Cardiac fibroblast (primary cell): ENCODE measurements at regions not wholly inside any gene's neighbourhood (a gene's known extent, or its start where the extent isn't known, plus 50 kb on each side); places are given as distances from the start of the nearest gene placed in this dataset.
"Not testable (repeated sequence)": the region's sequence is repeated elsewhere in the genome, so short reads cannot be mapped to it uniquely, and the experiment has no call there.

Source experiments
- DNase-seq, 2 donors: peaks; one replicate each; pipeline versions ENCODE4 v3.0.0 to v3.0.0-alpha.2; 2010; ENCODE audit warnings: low read depth in 2 of 2
- H3K4me3 ChIP-seq, 2 donors: replicated peaks in 1 of 2; 1 replicate in 1 of 2; 2 replicates in 1 of 2; pipeline ENCODE4 v1.5.1; 2011; ENCODE audit warnings: low read depth in 2 of 2, low read length in 2 of 2, mild to moderate bottlenecking in 2 of 2, moderate library complexity in 1 of 2
- TF ChIP-seq, protein P1 (sequence below): IDR thresholded peaks from one replicate; pipeline ENCODE4 v1.5.1; 2011; ENCODE audit warnings: low read depth, mild to moderate bottlenecking, low read length, inconsistent platforms

DNA sequence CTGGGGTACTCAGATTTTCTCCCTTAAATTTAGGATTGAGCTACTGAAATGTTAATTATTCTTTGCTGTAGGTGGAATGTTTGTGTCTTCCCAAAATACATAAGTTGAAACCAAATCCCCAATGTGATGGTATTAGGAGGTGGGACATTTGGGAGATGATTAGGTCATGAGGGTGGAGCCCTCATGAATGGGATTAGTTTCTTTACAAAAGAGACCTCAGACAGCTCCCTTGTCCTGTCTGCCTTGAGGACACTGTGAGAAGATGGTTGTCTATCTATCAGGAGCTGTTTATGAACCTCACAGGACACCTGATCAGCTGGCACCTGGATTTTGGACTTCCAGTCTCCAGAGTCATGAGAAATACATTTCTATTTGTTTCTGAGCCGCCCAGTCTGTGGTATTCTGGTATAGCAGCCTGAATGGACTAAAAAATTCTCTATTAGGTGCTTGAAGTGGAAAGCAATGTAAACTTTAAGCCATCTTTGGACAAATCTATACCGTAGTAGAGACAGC lies 99.2 kb upstream of the UXS1 start:
- DNase-seq, result no peak
- TF ChIP-seq, protein P1, sequence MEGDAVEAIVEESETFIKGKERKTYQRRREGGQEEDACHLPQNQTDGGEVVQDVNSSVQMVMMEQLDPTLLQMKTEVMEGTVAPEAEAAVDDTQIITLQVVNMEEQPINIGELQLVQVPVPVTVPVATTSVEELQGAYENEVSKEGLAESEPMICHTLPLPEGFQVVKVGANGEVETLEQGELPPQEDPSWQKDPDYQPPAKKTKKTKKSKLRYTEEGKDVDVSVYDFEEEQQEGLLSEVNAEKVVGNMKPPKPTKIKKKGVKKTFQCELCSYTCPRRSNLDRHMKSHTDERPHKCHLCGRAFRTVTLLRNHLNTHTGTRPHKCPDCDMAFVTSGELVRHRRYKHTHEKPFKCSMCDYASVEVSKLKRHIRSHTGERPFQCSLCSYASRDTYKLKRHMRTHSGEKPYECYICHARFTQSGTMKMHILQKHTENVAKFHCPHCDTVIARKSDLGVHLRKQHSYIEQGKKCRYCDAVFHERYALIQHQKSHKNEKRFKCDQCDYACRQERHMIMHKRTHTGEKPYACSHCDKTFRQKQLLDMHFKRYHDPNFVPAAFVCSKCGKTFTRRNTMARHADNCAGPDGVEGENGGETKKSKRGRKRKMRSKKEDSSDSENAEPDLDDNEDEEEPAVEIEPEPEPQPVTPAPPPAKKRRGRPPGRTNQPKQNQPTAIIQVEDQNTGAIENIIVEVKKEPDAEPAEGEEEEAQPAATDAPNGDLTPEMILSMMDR, result no peak
- H3K4me3 ChIP-seq, result no peak overlapping the region

DNA sequence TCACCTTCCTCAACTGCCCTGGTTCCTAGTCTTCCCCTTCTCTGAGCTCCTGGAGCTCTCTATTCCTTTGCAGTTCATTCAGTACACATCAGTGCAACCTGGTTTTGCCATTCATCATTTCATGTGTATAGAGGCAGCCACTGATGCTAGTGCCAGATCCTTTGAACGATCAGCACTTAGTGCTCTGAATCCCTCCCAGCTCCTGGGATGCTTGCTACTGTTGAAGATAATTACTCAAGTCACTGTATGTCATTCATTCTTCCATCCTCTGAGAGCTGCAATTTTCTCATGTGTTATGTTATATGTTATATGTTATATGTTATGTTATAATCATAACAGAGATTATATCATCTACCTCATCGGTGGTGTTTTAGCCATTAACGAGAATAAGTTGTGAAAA lies 98.5 kb upstream of the UXS1 start:
- TF ChIP-seq, protein P1, result no peak
- H3K4me3 ChIP-seq, result no peak overlapping the region
- no peak for DNase-seq

DNA sequence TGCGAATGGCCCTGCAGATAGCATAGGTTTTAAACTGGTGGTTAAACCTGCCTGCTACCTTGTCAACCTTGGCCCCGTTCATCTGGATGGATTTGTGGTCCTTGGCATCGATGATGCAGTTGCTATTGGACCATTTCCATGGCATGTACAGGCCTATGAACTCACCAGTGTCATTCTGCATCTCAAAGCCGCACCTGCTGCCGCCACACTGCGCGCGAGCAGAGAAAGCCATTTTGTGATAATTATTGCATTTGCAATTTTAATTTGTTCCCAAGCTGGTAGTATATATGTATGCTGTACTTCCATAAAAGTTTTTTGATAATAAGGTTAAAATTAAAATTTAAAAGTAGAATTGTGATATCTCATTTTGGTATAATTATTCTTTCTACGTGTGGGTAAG lies 94.8 kb upstream of the UXS1 start:
- H3K4me3 ChIP-seq, result no peak overlapping the region
- TF ChIP-seq, protein P1, result no peak
- no peak for DNase-seq

DNA sequence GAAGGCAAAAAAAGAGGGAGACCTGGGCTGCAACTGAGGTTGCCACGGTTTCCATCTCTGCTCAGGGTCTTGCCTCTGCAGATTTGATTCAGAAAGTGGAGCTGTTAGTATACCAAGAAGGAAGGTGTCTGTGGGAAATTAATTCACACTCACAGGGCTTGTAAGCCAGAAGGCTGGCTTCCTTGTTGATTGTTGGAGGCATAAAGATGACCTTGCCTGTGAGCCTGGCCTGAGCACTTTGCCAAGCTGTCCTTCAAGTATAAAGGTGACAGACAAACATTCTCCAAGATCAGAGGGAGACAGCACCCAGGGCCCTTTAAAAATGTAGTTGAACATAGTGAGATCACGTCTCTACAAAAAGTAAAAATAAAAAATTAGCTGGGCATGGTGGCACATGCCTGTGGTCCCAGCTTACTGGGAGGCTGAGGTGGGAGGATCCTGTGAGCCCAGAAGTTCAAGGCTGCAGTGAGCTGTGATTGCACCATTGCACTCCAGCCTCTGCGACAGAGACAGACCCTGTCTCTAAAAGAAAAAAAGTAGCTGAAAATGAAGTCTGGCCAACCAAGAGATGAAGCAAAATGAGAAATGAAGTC lies 91.2 kb upstream of the UXS1 start:
- TF ChIP-seq, protein P1, result no peak
- H3K4me3 ChIP-seq, result no peak overlapping the region
- no peak for DNase-seq

DNA sequence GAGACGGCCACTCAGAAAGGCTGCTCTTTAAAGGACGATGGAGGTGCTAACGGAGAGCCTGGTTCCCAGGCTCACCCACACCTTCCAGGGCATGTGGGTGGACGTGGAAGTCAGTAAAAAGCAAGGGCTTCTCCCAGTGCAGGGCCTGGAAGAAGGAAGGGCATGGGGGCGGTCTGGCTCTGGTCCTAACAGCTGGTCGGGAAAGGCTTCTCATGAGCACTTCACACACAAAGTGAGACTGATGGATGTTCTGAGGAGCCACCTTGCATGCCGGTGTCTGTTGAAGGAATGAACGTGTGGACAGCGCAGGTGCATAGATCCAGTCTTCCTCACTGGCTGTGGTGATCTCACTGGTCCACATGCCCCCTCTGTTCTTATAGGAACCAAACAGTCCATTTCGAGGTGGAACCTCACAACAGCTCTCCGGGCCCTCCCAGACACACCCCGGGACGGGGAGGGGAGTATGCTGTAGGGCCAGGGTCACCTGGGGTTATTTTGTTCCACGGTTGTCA lies 90.6 kb upstream of the UXS1 start:
- TF ChIP-seq, protein P1, result no peak
- H3K4me3 ChIP-seq, result no peak overlapping the region
- no peak for DNase-seq

DNA sequence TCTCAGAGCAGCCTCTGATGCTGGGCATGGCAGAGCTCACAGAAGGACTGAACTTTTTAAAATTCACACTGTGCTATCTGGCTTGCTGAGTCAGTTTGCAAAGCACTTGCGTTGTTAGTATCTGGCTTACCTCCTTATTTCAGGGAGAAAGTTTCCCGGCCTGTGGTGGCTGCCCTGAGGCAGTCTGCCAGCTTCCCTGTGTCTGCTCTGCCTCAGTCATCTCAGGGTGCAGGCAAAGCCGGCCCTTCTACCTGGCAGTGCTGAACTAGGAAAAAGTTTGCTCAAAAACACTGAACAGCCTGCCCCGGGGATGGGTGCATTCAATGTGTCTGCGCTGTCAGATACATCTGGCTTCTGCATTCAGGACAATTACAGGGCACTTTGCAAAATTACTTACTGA lies 90.2 kb upstream of the UXS1 start:
- no peak overlapping the region for H3K4me3 ChIP-seq
- TF ChIP-seq, protein P1, result no peak
- DNase-seq, result no peak

DNA sequence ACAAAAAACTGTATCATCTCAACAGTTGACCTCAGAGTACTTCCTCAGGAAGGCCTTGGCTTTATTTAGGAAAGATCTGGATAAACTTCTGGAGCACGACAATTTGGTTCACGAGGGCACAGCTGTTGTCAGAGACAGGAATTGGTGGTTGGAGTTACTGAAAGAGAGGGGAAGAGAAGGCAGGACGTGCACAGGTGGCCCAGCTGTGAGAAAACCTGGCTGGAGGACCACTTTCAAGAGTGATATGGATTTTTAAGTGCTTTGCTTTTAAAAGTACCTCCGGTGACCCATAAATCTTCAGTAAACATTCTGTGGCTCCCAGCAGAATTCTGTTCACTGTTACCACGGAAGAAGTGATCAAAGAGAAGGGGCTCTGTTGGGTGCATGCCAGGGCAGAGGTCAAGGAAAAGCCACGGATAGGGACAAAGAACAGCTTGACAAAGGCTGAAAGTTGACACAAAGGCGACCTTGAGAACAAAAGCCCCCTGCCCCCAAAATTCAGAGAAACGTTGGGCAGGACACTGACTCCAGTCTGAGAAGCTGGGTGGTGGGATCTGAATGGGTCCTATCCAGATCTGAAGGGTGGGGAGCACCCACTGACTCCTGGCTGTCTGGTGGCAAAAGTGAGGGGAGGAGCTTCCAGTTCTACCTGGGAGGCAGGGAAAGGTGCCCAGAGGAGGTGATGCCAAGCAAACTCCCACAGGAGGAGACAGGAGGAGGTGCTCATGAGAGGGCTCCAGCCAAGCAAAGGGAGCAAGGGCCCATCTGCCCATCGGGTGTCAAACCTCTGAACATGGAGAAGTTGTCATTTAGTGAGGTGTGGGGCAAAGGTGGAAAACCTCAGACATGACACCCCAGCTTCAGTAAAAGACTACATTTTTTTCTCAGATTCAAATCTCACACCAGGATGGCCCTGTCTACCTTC lies 89.4 kb upstream of the UXS1 start:
- DNase-seq, H3K4me3 ChIP-seq: not testable (repeated sequence)
